Glutamatergic neuron (in vitro differentiated cells): ENCODE measurements at regions not wholly inside any gene's neighbourhood (a gene's known extent, or its start where the extent isn't known, plus 50 kb on each side); places are given as distances from the start of the nearest gene placed in this dataset.

ENCODE experiments used
- DNase-seq: peaks from one replicate; pipeline ENCODE4 v3.0.0; 2022
- H3K27ac Mint-ChIP-seq: one replicate; pipeline ENCODE4 v1.8.0; 2020; ENCODE audit warnings: mild to moderate bottlenecking, mixed read lengths, inconsistent platforms; ENCODE audit not compliant: unreplicated experiment
- H3K27me3 Mint-ChIP-seq: one replicate; pipeline ENCODE4 v1.8.0; 2020; ENCODE audit warnings: mild to moderate bottlenecking, moderate library complexity, mixed read lengths, inconsistent platforms; ENCODE audit not compliant: unreplicated experiment
- H3K36me3 Mint-ChIP-seq: one replicate; pipeline ENCODE4 v1.8.0; 2020; ENCODE audit warnings: mild to moderate bottlenecking, mixed read lengths, inconsistent platforms; ENCODE audit not compliant: unreplicated experiment
- H3K4me1 Mint-ChIP-seq: one replicate; pipeline ENCODE4 v1.8.0; 2020; ENCODE audit warnings: mild to moderate bottlenecking, low read depth, mixed read lengths, inconsistent platforms; ENCODE audit not compliant: unreplicated experiment
- H3K4me3 Mint-ChIP-seq: one replicate; pipeline ENCODE4 v1.8.0; 2020; ENCODE audit warnings: mild to moderate bottlenecking, mixed read lengths, inconsistent platforms; ENCODE audit not compliant: unreplicated experiment
- H3K9me3 Mint-ChIP-seq: one replicate; pipeline ENCODE4 v1.8.0; 2020; ENCODE audit warnings: mild to moderate bottlenecking, moderate library complexity, mixed read lengths, inconsistent platforms; ENCODE audit not compliant: unreplicated experiment
- TF ChIP-seq, protein P1 (sequence below): fragments of 200-600 bp; sonication (generic); IDR thresholded peaks from one replicate; pipeline ENCODE4 v1.5.0; 2021; ENCODE audit not compliant: partially characterized antibody, unreplicated experiment

DNA sequence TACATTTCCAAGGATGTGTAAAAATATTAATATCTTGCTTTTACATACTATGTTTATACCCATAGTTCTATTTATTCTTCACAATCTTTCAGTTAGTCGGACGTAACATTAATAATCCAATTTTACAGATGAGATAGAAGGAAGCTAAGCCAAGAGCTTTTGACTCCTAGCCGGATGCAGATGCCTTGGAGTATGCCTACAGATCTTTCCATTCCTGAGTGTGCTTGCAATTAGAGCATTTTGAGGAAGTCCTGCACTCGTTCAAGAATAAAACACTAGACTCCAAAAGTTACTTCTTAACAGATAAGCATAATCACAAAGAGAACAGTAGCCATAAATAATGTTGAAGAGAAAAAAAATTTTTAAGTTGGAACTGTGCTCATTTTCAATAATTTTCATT lies 337.6 kb upstream of the CLEC14A start:
- DNase-seq, result no peak
- H3K36me3 Mint-ChIP-seq, result no peaks in the 10 kb centered on the region
- no peaks in the 10 kb centered on the region for H3K27me3 Mint-ChIP-seq
- no peak overlapping the region for H3K27ac Mint-ChIP-seq
- TF ChIP-seq, protein P1, sequence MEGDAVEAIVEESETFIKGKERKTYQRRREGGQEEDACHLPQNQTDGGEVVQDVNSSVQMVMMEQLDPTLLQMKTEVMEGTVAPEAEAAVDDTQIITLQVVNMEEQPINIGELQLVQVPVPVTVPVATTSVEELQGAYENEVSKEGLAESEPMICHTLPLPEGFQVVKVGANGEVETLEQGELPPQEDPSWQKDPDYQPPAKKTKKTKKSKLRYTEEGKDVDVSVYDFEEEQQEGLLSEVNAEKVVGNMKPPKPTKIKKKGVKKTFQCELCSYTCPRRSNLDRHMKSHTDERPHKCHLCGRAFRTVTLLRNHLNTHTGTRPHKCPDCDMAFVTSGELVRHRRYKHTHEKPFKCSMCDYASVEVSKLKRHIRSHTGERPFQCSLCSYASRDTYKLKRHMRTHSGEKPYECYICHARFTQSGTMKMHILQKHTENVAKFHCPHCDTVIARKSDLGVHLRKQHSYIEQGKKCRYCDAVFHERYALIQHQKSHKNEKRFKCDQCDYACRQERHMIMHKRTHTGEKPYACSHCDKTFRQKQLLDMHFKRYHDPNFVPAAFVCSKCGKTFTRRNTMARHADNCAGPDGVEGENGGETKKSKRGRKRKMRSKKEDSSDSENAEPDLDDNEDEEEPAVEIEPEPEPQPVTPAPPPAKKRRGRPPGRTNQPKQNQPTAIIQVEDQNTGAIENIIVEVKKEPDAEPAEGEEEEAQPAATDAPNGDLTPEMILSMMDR, result no peak
- no peak overlapping the region for H3K4me3 Mint-ChIP-seq
- no peaks in the 10 kb centered on the region for H3K9me3 Mint-ChIP-seq
- no peaks in the 10 kb centered on the region for H3K4me1 Mint-ChIP-seq

DNA sequence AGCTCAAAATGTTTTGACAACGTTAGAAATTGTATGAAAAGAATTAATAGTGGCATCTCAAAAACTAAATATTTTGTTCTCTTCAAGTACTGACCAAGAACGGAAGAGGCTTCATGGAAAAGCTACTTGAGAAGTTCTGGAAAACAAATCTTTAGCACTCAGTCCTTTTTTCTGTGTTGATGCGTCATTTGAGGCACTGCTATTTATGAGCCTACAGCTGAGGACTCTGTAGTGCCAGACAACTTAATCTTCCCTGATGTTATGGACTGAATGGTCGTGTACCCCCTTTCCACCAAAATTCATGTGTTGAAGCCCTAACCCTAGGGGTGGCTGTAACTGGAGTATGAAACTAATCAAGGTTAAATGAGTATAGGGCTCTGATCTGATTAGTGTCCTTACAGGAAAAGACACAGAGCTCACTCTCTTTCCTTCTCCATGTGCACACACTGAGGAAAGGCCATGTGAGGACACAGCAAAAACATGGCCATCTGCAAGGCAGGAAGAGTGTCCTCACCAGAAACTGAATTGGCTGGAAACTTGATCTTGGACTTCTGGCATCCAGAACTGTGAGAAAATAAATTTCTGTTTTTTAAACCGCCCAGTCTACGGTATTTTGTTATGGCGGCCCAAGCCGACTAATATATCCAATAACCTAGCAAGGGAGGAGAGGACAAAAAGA lies 337.0 kb upstream of the CLEC14A start:
- H3K36me3 Mint-ChIP-seq, result no peaks in the 10 kb centered on the region
- H3K27ac Mint-ChIP-seq, result no peak overlapping the region
- H3K4me3 Mint-ChIP-seq, result no peak overlapping the region
- TF ChIP-seq, protein P1, result no peak
- H3K4me1 Mint-ChIP-seq, result no peaks in the 10 kb centered on the region
- no peaks in the 10 kb centered on the region for H3K9me3 Mint-ChIP-seq
- DNase-seq, result no peak
- no peaks in the 10 kb centered on the region for H3K27me3 Mint-ChIP-seq

DNA sequence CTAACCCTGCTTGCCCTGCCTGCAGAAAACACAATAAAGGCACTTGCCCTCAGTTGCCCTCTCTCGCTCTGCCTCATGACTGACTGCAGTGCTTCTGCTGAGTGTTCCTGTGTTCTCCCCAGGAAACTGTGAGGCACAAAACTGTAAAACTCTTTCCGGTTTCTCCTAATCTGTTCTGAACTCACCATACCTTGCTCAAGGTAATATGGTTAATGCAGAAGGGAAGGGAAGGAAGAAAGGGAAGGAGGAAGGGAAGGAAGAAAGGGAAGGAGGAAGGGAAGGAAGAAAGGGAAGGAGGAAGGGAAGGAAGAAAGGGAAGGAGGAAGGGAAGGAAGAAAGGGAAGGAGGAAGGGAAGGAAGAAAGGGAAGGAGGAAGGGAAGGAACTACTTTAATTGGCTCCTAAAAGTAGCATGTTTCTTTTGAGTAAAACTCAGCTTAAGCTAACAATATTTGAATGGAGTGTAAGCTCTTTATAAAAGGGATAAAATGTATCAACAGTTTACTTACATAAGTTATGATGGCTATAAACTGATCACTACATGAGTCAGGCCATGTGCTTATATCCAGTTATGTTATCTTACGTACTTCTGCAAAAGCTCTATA lies 334.0 kb upstream of the CLEC14A start:
- H3K9me3 Mint-ChIP-seq, result no peaks in the 10 kb centered on the region

DNA sequence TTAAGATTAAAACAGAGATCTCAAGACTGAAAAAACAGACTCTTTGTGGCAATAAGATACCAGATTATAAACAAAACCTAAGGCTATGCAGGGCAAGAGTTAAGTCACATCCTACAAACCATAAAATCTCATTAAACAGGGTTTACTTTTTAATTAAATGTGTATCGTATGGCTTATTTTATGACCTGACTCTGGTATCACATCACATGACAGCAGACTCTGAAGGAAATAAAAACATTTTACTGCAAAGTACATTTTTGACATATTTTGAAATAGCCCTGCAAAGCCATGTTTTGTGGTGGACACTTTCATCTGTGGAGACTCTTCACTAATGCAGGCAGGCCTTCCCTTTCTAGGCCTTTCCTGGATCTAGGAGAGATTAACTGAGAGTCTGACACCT lies 327.6 kb upstream of the CLEC14A start:
- no peaks in the 10 kb centered on the region for H3K9me3 Mint-ChIP-seq

More for the DNA sequence above, 334.0 kb upstream of the CLEC14A start:
- H3K27me3 Mint-ChIP-seq, result no peaks in the 10 kb centered on the region
- no peaks in the 10 kb centered on the region for H3K4me1 Mint-ChIP-seq
- no peak overlapping the region for H3K4me3 Mint-ChIP-seq
- no peak for DNase-seq
- TF ChIP-seq, protein P1, result no peak
- H3K36me3 Mint-ChIP-seq, result no peaks in the 10 kb centered on the region
- no peak overlapping the region for H3K27ac Mint-ChIP-seq

DNA sequence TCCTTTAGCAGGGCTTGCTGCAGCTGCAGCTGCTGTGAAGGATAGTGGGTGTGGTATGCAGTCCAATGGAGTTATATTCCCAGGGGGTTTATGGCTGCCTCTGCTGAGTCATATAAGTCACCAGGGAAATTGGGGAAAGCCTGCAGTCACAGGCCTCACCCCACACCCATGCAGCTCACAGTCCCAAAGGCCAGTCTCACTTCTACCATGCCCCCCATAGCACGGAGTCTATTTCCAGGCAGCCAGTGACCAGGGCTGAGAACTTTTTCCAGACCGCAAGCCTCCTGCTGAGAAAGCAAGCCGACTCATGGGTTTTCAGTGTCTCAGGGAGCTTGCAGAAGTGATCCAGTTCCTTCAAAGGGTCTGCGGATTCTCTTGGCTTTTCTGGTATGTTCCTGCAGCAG lies 322.4 kb upstream of the CLEC14A start:
- TF ChIP-seq, protein P1, result no peak
- Mint-ChIP-seq H3K27me3 (no peaks in the 10 kb centered on the region), H3K9me3 (no peaks in the 10 kb centered on the region), H3K4me1 (no peaks in the 10 kb centered on the region), H3K36me3 (no peaks in the 10 kb centered on the region), H3K4me3 (no peak overlapping the region), H3K27ac (no peak overlapping the region)
- no peak for DNase-seq

More for the DNA sequence above, 327.6 kb upstream of the CLEC14A start:
- TF ChIP-seq, protein P1, result no peak
- Mint-ChIP-seq H3K4me3 (no peak overlapping the region), H3K4me1 (no peaks in the 10 kb centered on the region), H3K27me3 (no peaks in the 10 kb centered on the region), H3K36me3 (no peaks in the 10 kb centered on the region), H3K27ac (no peak overlapping the region)
- no peak for DNase-seq
